ENCODE measurements at regions not wholly inside any gene's neighbourhood (a gene's known extent, or its start where the extent isn't known, plus 50 kb on each side); places are given as distances from the start of the nearest gene placed in this dataset.
"Not testable (repeated sequence)": the region's sequence is repeated elsewhere in the genome, so short reads cannot be mapped to it uniquely, and the experiment has no call there.

GRCh38 chrX:130485870-130486269 lies 84.1 kb downstream of the RBMX2 start:
- no peaks in the 10 kb centered on the region for H3K27me3 Mint-ChIP-seq (ENCODE audit: insufficient read depth, low read depth)
- TF ChIP-seq, protein P1, sequence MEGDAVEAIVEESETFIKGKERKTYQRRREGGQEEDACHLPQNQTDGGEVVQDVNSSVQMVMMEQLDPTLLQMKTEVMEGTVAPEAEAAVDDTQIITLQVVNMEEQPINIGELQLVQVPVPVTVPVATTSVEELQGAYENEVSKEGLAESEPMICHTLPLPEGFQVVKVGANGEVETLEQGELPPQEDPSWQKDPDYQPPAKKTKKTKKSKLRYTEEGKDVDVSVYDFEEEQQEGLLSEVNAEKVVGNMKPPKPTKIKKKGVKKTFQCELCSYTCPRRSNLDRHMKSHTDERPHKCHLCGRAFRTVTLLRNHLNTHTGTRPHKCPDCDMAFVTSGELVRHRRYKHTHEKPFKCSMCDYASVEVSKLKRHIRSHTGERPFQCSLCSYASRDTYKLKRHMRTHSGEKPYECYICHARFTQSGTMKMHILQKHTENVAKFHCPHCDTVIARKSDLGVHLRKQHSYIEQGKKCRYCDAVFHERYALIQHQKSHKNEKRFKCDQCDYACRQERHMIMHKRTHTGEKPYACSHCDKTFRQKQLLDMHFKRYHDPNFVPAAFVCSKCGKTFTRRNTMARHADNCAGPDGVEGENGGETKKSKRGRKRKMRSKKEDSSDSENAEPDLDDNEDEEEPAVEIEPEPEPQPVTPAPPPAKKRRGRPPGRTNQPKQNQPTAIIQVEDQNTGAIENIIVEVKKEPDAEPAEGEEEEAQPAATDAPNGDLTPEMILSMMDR (IDR thresholded peaks at IDR 0.05) = no peak
- TF ChIP-seq EZH2phosphoT487 (IDR thresholded peaks at IDR 0.05) (no peak), EZH2 (IDR thresholded peaks at IDR 0.05) (no peak)

DNA sequence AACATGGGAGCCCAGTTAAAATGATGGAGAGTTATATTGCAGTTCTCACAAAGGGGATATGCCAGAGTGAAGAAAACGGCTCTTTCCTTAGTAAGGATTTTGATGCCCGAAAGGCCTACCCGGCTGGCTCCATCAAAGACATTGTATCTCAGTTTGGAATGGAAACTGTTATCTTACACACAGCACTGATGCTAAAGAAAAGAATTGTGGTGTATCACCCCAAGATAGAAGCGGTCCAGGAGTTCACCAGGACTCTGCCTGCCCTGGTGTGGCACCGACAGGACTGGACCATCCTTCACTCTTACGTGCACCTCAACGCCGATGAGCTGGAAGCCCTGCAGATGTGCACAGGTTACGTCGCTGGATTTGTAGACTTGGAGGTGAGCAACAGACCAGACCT lies 93.7 kb downstream of the RBMX2 start:
- H3K4me3 ChIP-seq; H3K4me2 ChIP-seq; H3K9ac ChIP-seq; H3K27me3 Mint-ChIP-seq (ENCODE audit: insufficient read depth, low read depth); DNase-seq (ENCODE audit: low spot score); H3K9me3 ChIP-seq (ENCODE audit: low read depth); H3K36me3 ChIP-seq; H3F3A ChIP-seq (ENCODE audit: low read depth); H3K27ac Mint-ChIP-seq; H3K79me2 ChIP-seq (ENCODE audit: low read depth); H3K27me3 ChIP-seq; H3K4me1 Mint-ChIP-seq; H3K36me3 Mint-ChIP-seq; H3K27ac ChIP-seq; H3K9me3 Mint-ChIP-seq; H4K20me1 ChIP-seq (ENCODE audit: low read depth); H3K4me1 ChIP-seq; H2AFZ ChIP-seq (replicated peaks); H3K4me3 Mint-ChIP-seq: not testable (repeated sequence)

More at GRCh38 chrX:130485870-130486269, 84.1 kb downstream of the RBMX2 start:
- no peak for DNase-seq (ENCODE audit: low spot score)
- Histone ChIP-seq H3K4me3 (no peak overlapping the region), H3K36me3 (no peaks in the 10 kb centered on the region), H3K9ac (no peak overlapping the region), H3K4me1 (no peaks in the 10 kb centered on the region), H3K9me3 (ENCODE audit: low read depth) (no peaks in the 10 kb centered on the region), H3K79me2 (ENCODE audit: low read depth) (no peaks in the 10 kb centered on the region), H4K20me1 (ENCODE audit: low read depth) (no peaks in the 10 kb centered on the region), H3F3A (ENCODE audit: low read depth) (no peaks in the 10 kb centered on the region), H3K27ac (no peak overlapping the region), H3K27me3 (no peaks in the 10 kb centered on the region), H3K4me2 (no peak overlapping the region), H2AFZ (replicated peaks) (no peak overlapping the region)
- H3K36me3 Mint-ChIP-seq = no peaks in the 10 kb centered on the region
- no peaks in the 10 kb centered on the region for H3K9me3 Mint-ChIP-seq
- H3K4me1 Mint-ChIP-seq = no peaks in the 10 kb centered on the region
- H3K27ac Mint-ChIP-seq = no peak overlapping the region
- no peak overlapping the region for H3K4me3 Mint-ChIP-seq

DNA sequence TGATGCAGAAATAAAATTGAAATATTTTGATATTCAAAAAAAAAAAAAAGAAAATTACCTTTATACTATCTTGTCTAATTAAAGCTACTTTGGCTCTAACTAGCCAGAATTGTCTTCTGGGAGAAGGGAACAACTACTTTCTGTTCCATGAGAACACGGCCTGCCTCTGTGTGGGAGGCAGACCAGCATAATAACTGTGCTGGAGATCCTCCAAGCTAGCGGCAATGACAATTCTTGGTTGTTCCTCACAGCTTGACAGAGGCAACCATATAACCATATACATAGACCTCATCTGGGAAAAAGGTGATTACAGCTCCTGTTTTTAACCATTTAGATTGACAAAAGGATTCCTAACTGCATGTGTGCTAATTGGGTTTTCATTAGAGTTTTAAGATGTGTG lies 95.7 kb downstream of the RBMX2 start:
- Histone ChIP-seq H3K4me3 (no peak overlapping the region), H3K27me3 (no peaks in the 10 kb centered on the region), H3K4me2 (no peak overlapping the region), H3K79me2 (ENCODE audit: low read depth) (no peaks in the 10 kb centered on the region), H2AFZ (replicated peaks) (no peak overlapping the region), H3K36me3 (no peaks in the 10 kb centered on the region), H4K20me1 (ENCODE audit: low read depth) (no peaks in the 10 kb centered on the region), H3K4me1 (no peaks in the 10 kb centered on the region), H3F3A (ENCODE audit: low read depth) (no peaks in the 10 kb centered on the region), H3K9ac (no peak overlapping the region), H3K27ac (no peak overlapping the region), H3K9me3 (ENCODE audit: low read depth) (no peaks in the 10 kb centered on the region)
- H3K4me3 Mint-ChIP-seq = no peak overlapping the region
- H3K36me3 Mint-ChIP-seq = no peaks in the 10 kb centered on the region
- H3K27me3 Mint-ChIP-seq (ENCODE audit: insufficient read depth, low read depth) = no peaks in the 10 kb centered on the region
- TF ChIP-seq, protein P1 (IDR thresholded peaks at IDR 0.05) = no peak
- TF ChIP-seq EZH2phosphoT487 (IDR thresholded peaks at IDR 0.05) = no peak
- TF ChIP-seq EZH2 (IDR thresholded peaks at IDR 0.05) = no peak
- H3K4me1 Mint-ChIP-seq = no peaks in the 10 kb centered on the region
- no peaks in the 10 kb centered on the region for H3K9me3 Mint-ChIP-seq
- no peak for DNase-seq (ENCODE audit: low spot score)
- H3K27ac Mint-ChIP-seq = no peak overlapping the region

GRCh38 chrX:130498653-130499274 lies 97.0 kb downstream of the RBMX2 start:
- H3K36me3 ChIP-seq = no peaks in the 10 kb centered on the region
- no peaks in the 10 kb centered on the region for H3K79me2 ChIP-seq (ENCODE audit: low read depth)
- Mint-ChIP-seq H3K4me3 (no peak overlapping the region), H3K27ac (no peak overlapping the region), H3K9me3 (no peaks in the 10 kb centered on the region), H3K27me3 (ENCODE audit: insufficient read depth, low read depth) (no peaks in the 10 kb centered on the region), H3K36me3 (no peaks in the 10 kb centered on the region), H3K4me1 (no peaks in the 10 kb centered on the region)
- TF ChIP-seq EZH2phosphoT487 (IDR thresholded peaks at IDR 0.05) = no peak
- no peak for TF ChIP-seq EZH2 (IDR thresholded peaks at IDR 0.05)
- TF ChIP-seq, protein P1 (IDR thresholded peaks at IDR 0.05) = no peak
- H3K27ac ChIP-seq = no peak overlapping the region
- no peaks in the 10 kb centered on the region for H4K20me1 ChIP-seq (ENCODE audit: low read depth)
- H3K9me3 ChIP-seq (ENCODE audit: low read depth) = peaks cover 3% of the 10 kb centered on the region
- no peak overlapping the region for H3K4me2 ChIP-seq
- H2AFZ ChIP-seq (replicated peaks) = no peak overlapping the region
- no peaks in the 10 kb centered on the region for H3F3A ChIP-seq (ENCODE audit: low read depth)
- H3K4me3 ChIP-seq = no peak overlapping the region
- no peak overlapping the region for H3K9ac ChIP-seq
- DNase-seq (ENCODE audit: low spot score) = no peak
- no peaks in the 10 kb centered on the region for H3K4me1 ChIP-seq
- no peaks in the 10 kb centered on the region for H3K27me3 ChIP-seq
